Lung (tissue), 11 donors: ENCODE measurements at regions not wholly inside any gene's neighbourhood (a gene's known extent, or its start where the extent isn't known, plus 50 kb on each side); places are given as distances from the start of the nearest gene placed in this dataset.
"Not testable (repeated sequence)": the region's sequence is repeated elsewhere in the genome, so short reads cannot be mapped to it uniquely, and the experiment has no call there.

Experiments used
- ATAC-seq: fragments of 200-7000 bp; cut with Tn5 transposase; one replicate; pipeline ENCODE4 v1.9.1; 2020; ENCODE audit warnings: moderate number of reproducible peaks; ENCODE audit not compliant: insufficient read depth, low FRiP score
- DNase-seq, 3 donors: peaks; one replicate each; pipeline ENCODE4 v3.0.0-alpha.2; 2013 to 2017
- H3K27ac ChIP-seq, 2 donors: one replicate each; pipeline ENCODE4 v1.5.1; 2013; ENCODE audit warnings: mild to moderate bottlenecking in 2 of 2, moderate library complexity in 2 of 2, control low read depth in 1 of 2, inconsistent platforms in 1 of 2, low read depth in 1 of 2, low read length in 1 of 2
- H3K27me3 ChIP-seq, 3 donors: one replicate each; pipeline ENCODE4 v1.5.1; 2013; ENCODE audit warnings: low read length in 2 of 3; ENCODE audit not compliant: control insufficient read depth in 3 of 3, insufficient read depth in 3 of 3
- H3K36me3 ChIP-seq, 4 donors: one replicate each; pipeline ENCODE4 v1.5.1; 2013; ENCODE audit warnings: low read length in 4 of 4, mild to moderate bottlenecking in 1 of 4, moderate library complexity in 1 of 4; ENCODE audit not compliant: control insufficient read depth in 4 of 4, insufficient read depth in 4 of 4
- H3K4me1 ChIP-seq, 5 donors: one replicate each; pipeline ENCODE4 v1.5.1; 2013; ENCODE audit warnings: low read length in 5 of 5, mild to moderate bottlenecking in 2 of 5, moderate library complexity in 1 of 5; ENCODE audit not compliant: control insufficient read depth in 5 of 5, insufficient read depth in 5 of 5
- H3K4me3 ChIP-seq: one replicate; pipeline ENCODE4 v1.5.1; 2013; ENCODE audit warnings: mild to moderate bottlenecking, control low read depth, moderate library complexity
- H3K9ac ChIP-seq, 2 donors: one replicate each; pipeline ENCODE4 v1.5.1; 2013; ENCODE audit warnings: low read length in 2 of 2, control low read depth in 1 of 2; ENCODE audit not compliant: insufficient read depth in 1 of 2
- H3K9me3 ChIP-seq, 4 donors: one replicate each; pipeline ENCODE4 v1.5.1; 2013; ENCODE audit warnings: low read length in 3 of 4, mild to moderate bottlenecking in 1 of 4, moderate library complexity in 1 of 4; ENCODE audit not compliant: control insufficient read depth in 4 of 4, insufficient read depth in 3 of 4
- WGBS, 2 donors: extraction: QIAGEN DNeasy Blood & Tissue Kit; methylation state at CpG; one replicate each; pipeline ENCODE4 v1.1.7; 2013; 5-methylcytosine and 5-hydroxymethylcytosine counted together
- TF ChIP-seq, protein P1 (sequence below): IDR thresholded peaks from 2 replicates; pipeline ENCODE4 v1.5.1; 2012; ENCODE audit warnings: mild to moderate bottlenecking; ENCODE audit errors: control extremely low read depth, extremely low read depth
- donor health status: control.
- donor health status: control.
- donor health status: Bipolar disorder and iron deficiency.
- donor health status: healthy.
- donor health status: DM: yes; HTN: yes; CAD: no.

DNA sequence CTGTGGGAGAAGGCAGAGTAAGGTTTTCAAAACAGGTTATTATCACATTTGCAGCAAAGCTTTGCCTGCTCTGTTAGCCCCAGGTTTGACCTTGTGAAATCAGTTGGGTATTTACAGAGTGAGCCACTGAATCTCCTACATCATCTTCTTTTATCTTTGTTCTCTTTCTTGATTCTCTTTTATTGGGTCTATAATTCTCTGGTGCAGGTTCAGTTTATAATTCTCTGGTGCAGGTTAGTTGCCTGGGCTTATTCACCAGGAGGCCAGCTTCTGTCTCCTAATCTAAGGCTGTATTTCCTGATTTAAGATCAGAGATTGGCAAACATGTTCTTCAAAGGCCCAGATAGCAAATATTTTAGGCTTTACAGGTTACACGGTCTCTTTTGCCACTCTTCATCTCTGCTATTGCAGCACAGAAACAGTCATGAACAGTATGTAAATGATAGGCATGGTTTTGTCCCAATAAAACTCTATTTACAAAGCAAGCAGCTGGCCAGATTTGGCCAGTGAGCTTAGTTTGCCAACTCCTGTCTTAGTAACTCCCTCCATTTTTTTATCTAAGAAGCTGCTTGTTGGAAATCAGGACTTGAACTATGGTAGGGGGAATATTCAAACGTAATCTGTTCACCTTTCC lies 205.0 kb upstream of the RIMS1 start:
- H3K9ac ChIP-seq = no peak overlapping the region
- no peaks in the 10 kb centered on the region for H3K27me3 ChIP-seq
- no peak overlapping the region for H3K27ac ChIP-seq
- H3K4me3 ChIP-seq = no peak overlapping the region
- no peaks in the 10 kb centered on the region for H3K36me3 ChIP-seq
- H3K9me3 ChIP-seq = peaks cover 0 to 2% (median 0%) of the 10 kb centered on the region in 4 donors
- TF ChIP-seq, protein P1, sequence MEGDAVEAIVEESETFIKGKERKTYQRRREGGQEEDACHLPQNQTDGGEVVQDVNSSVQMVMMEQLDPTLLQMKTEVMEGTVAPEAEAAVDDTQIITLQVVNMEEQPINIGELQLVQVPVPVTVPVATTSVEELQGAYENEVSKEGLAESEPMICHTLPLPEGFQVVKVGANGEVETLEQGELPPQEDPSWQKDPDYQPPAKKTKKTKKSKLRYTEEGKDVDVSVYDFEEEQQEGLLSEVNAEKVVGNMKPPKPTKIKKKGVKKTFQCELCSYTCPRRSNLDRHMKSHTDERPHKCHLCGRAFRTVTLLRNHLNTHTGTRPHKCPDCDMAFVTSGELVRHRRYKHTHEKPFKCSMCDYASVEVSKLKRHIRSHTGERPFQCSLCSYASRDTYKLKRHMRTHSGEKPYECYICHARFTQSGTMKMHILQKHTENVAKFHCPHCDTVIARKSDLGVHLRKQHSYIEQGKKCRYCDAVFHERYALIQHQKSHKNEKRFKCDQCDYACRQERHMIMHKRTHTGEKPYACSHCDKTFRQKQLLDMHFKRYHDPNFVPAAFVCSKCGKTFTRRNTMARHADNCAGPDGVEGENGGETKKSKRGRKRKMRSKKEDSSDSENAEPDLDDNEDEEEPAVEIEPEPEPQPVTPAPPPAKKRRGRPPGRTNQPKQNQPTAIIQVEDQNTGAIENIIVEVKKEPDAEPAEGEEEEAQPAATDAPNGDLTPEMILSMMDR = no peak
- ATAC-seq = no peak
- H3K4me1 ChIP-seq = no peaks in the 10 kb centered on the region
- DNase-seq = no peak
- 81 to 84% methylated on average over 2 of the region's 2 CpGs for WGBS, 2 donors

DNA sequence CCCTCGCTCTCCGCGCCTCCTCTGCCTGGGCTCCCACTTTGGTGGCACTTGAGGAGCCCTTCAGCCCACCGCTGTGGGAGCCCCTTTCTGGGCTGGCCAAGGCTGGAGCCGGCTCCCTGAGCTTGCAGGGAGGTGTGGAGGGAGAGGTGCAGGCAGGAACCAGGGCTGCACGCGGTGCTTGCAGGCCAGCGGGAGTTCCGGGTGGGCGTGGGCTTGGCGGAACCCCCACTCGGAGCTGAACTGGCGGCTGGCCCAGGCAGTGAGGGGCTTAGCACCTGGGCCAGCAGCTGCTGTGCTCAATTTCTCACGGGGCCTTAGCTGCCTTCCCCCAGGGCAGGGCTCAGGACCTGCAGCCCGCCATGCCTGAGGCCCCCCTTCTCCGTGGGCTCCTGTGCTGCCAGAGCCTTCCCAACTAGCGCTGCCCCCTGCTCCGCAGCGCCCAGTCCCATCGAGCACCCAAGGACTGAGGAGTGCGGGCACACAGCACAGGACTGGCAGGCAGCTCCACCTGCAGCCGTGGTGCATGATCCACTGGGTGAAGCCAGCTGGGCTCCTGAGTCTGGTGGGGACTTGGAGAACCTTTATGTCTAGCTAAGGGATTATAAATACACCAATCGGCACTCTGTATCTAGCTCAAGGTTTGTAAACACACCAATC lies 200.2 kb upstream of the RIMS1 start:
- H3K27me3 ChIP-seq, H3K4me3 ChIP-seq, H3K27ac ChIP-seq, H3K4me1 ChIP-seq, ATAC-seq, H3K9me3 ChIP-seq, DNase-seq, H3K36me3 ChIP-seq, H3K9ac ChIP-seq: not testable (repeated sequence)
- 93 to 94% methylated on average over 23 of the region's 23 CpGs for WGBS, 2 donors

DNA sequence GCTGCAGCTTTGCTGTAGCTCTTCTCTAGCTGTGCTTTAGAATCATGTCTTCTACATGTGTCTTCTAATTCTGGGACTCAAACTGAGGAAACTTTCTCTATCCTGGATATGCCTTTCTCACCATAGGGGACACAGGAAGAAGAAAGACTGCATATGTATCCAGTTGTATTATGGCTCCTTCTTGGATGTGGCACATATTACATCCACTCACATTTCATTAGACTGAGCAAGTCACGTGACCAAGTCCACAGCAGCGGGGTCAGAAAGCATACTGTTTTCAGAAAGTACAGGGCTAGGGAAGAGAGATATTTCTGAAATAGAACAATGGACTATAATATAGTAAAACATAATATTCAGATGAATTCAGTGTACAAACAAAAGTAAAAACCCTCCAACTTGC lies 187.6 kb upstream of the RIMS1 start:
- WGBS, 2 donors = 89 to 97% methylated on average over 2 of the region's 2 CpGs
- Histone ChIP-seq H3K27me3 (no peaks in the 10 kb centered on the region), H3K27ac (no peak overlapping the region), H3K4me1 (no peaks in the 10 kb centered on the region), H3K36me3 (no peaks in the 10 kb centered on the region), H3K4me3 (no peak overlapping the region), H3K9ac (no peak overlapping the region), H3K9me3 (peaks cover 0 to 8% (median 0%) of the 10 kb centered on the region in 4 donors)
- ATAC-seq (no peak), DNase-seq (no peak)
- TF ChIP-seq, protein P1 = no peak

DNA sequence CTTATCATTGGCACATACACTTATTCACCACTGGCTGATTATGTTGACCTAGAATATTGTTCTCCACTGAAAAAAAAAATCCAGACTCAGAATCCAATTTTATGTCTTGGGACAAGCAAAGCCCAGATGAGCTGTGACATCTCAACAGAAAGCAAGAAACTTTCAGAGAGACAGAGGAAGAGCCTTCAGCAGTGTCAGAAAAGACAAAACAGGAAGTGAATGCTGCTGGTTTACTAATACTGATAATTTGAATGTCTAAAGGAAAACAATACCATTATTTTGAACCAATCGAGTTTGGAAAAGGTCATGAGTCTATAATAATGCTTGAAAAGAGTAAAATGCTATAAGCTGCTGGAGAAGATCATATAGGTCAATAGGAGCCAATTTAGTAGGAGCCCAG lies 179.8 kb upstream of the RIMS1 start:
- DNase-seq (no peak), ATAC-seq (no peak)
- Histone ChIP-seq H3K9me3 (no peaks in the 10 kb centered on the region), H3K4me3 (no peak overlapping the region), H3K27me3 (no peaks in the 10 kb centered on the region), H3K4me1 (no peaks in the 10 kb centered on the region), H3K27ac (no peak overlapping the region), H3K36me3 (no peaks in the 10 kb centered on the region), H3K9ac (no peak overlapping the region)
- WGBS, 2 donors = 27 to 50% methylated on average over 1 of the region's 1 CpG
- TF ChIP-seq, protein P1 = no peak
